Brain microvascular endothelial cell (primary cell): ENCODE measurements at regions not wholly inside any gene's neighbourhood (a gene's known extent, or its start where the extent isn't known, plus 50 kb on each side); places are given as distances from the start of the nearest gene placed in this dataset.

Experiments
- DNase-seq: peaks from one replicate; pipeline ENCODE4 v3.0.0-alpha.2; 2020
- H3K27ac ChIP-seq: fragments of 250-450 bp; sonication (Bioruptor Pico); 2 replicates; pipeline ENCODE4 v1.5.1; 2020; ENCODE audit warnings: mild to moderate bottlenecking, moderate library complexity
- H3K27me3 ChIP-seq: fragments of 250-450 bp; sonication (Bioruptor Pico); replicated peaks from 2 replicates; pipeline ENCODE4 v1.5.1; 2020; ENCODE audit warnings: mild to moderate bottlenecking
- H3K36me3 ChIP-seq: fragments of 250-450 bp; sonication (Bioruptor Pico); replicated peaks from 2 replicates; pipeline ENCODE4 v1.5.1; 2020; ENCODE audit warnings: mild to moderate bottlenecking
- H3K4me3 ChIP-seq: 2 replicates; pipeline ENCODE4 v1.5.1; 2011; ENCODE audit warnings: low read depth, mild to moderate bottlenecking, control low read depth, low read length, moderate library complexity
- in situ Hi-C: cut with HindIII; loops from 2 replicates; pipeline ENCODE4 v1.10.0; 2017; ENCODE audit warnings: low sequenced_read_pairs, low pct_ligation_motif_present
- TF ChIP-seq, protein P1 (sequence below): IDR thresholded peaks from 2 replicates; pipeline ENCODE4 v1.5.1; 2011; ENCODE audit warnings: low read depth, mild to moderate bottlenecking, moderate library complexity, low read length, control low read depth, inconsistent platforms; ENCODE audit errors: missing control alignments

DNA sequence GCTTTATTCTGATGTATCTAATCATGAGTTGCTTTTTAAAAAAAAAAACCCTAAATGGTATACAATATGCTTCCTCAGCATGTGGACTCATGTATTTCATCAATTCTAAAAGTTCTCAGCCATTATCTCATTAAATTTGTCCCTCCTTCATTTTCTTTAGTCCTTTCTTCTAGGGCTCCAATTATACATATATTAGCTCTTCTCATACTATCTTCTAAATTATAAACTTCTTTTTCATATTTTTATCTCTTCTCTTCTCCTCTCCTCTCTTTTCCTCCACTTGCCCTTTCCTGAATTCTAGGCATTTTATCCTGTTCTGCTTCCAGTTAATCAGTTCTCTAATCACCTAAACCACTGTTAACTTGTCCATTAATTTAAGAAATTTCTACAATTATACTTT lies 55.0 kb upstream of the IL33 start:
- H3K36me3 ChIP-seq, result no peaks in the 10 kb centered on the region
- H3K27me3 ChIP-seq, result no peaks in the 10 kb centered on the region
- TF ChIP-seq, protein P1, sequence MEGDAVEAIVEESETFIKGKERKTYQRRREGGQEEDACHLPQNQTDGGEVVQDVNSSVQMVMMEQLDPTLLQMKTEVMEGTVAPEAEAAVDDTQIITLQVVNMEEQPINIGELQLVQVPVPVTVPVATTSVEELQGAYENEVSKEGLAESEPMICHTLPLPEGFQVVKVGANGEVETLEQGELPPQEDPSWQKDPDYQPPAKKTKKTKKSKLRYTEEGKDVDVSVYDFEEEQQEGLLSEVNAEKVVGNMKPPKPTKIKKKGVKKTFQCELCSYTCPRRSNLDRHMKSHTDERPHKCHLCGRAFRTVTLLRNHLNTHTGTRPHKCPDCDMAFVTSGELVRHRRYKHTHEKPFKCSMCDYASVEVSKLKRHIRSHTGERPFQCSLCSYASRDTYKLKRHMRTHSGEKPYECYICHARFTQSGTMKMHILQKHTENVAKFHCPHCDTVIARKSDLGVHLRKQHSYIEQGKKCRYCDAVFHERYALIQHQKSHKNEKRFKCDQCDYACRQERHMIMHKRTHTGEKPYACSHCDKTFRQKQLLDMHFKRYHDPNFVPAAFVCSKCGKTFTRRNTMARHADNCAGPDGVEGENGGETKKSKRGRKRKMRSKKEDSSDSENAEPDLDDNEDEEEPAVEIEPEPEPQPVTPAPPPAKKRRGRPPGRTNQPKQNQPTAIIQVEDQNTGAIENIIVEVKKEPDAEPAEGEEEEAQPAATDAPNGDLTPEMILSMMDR, result no peak
- no peak for DNase-seq
- H3K4me3 ChIP-seq, result no peak overlapping the region
- H3K27ac ChIP-seq, result no peak overlapping the region
- in situ Hi-C loops, result no loop called here

DNA sequence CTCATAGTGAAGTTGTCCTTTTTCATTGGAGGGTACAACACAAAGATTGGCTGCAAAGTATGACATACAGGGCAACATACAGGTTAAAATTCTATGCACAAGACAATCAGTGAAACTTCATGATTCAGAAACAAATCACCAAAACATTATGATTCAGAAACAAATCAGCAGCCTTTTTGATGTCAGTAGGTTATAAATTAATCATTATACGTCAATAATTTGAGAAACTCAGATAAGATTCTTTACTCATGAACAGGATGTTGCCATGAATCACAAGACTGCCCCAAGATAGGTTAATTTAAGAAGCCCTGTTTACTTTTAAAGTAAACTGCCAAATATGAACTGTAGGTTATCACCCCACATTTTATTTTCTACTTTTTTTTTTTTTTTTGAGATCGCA lies 62.2 kb upstream of the IL33 start:
- TF ChIP-seq, protein P1, result no peak
- Histone ChIP-seq H3K4me3 (no peak overlapping the region), H3K36me3 (no peaks in the 10 kb centered on the region), H3K27me3 (no peaks in the 10 kb centered on the region), H3K27ac (no peak overlapping the region)
- in situ Hi-C loops, result no loop called here
- DNase-seq, result no peak

DNA sequence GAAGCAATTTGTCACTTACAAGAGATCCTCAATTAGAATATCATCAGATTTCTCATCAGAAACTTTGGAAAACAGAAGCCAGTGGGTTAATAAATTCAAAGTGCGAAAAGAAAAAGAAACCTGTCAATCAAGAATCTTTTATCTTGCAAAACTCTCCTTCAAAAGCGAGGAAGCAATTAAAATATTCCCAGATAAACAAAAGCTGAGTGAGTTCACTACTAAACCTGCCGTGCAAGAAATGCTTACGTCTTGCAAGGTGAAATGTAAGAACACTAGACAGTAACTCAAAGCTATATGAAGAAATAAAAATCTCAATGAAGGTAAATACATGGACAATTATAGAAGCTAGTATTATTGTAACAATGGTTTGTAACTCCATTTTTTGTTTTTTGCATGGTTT lies 62.8 kb upstream of the IL33 start:
- Histone ChIP-seq H3K27ac (no peak overlapping the region), H3K27me3 (no peaks in the 10 kb centered on the region), H3K4me3 (no peak overlapping the region), H3K36me3 (no peaks in the 10 kb centered on the region)
- TF ChIP-seq, protein P1, result no peak
- in situ Hi-C loops, result no loop called here
- no peak for DNase-seq

DNA sequence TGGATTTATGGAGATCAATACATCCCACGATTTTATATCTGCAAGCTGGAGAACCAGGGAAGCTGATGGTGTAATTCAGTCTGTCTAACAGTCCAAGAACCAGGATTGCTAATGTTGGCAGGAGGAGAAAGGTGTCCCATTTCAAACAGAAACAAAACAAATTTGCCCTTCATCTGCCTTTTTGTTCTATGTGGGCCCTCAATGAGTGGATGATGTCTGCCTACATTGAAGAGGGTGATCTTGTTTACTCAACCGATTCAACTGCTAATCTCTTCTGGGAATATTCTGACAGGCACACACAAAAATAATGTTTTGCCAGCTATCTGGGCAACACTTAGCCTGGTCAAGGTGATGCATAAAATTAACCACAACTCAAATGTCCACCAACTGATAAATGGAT lies 65.1 kb upstream of the IL33 start:
- H3K27ac ChIP-seq, result no peak overlapping the region
- DNase-seq, result no peak
- H3K4me3 ChIP-seq, result no peak overlapping the region
- in situ Hi-C loops, result no loop called here
- TF ChIP-seq, protein P1, result no peak
- H3K36me3 ChIP-seq, result no peaks in the 10 kb centered on the region
- no peaks in the 10 kb centered on the region for H3K27me3 ChIP-seq

DNA sequence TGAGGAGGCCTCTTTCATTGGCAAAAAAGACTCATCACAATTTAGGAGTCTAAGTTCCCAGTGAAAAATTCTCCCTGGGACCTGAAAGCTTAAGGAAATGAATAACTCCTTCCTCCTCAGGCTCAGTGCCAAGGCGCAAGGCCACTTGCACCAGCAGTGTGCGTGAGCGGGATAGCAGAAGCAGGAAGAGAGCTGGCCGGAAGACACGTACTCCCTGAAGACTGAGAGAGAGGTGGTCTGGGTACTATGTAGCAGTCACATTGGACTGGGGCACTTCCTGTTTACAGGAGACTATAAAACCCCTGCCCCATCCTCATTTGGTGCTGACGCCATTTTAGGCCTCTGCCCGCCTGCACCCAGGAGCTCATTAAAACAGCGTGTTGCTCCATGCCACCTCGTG lies 66.3 kb upstream of the IL33 start:
- TF ChIP-seq, protein P1, result no peak
- in situ Hi-C loops, result no loop called here
- no peak overlapping the region for H3K4me3 ChIP-seq
- H3K36me3 ChIP-seq, result no peaks in the 10 kb centered on the region
- no peak overlapping the region for H3K27ac ChIP-seq
- DNase-seq, result no peak
- no peaks in the 10 kb centered on the region for H3K27me3 ChIP-seq

DNA sequence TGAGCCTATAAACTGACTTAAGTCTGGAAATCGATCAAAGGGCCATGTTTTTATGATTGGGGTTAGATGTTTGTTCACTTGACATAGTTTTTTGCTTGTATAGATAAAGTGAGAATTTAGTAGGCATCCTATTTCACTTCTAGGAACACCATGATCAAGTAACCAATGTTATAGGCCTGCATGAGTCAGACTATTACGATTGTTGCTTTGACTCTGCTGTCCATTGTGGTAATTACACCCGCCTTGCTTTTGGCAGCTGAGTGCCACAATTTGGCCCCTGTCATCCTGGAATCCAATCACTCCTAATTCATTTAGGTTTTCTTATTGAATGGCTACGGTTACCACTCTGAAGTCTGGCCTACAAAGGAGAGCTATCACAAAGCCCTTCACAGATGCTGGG lies 67.8 kb upstream of the IL33 start:
- no peaks in the 10 kb centered on the region for H3K27me3 ChIP-seq
- H3K36me3 ChIP-seq, result no peaks in the 10 kb centered on the region
- in situ Hi-C loops, result no loop called here
- TF ChIP-seq, protein P1, result no peak
- H3K27ac ChIP-seq, result no peak overlapping the region
- H3K4me3 ChIP-seq, result no peak overlapping the region
- no peak for DNase-seq
